ENCODE measurements at regions not wholly inside any gene's neighbourhood (a gene's known extent, or its start where the extent isn't known, plus 50 kb on each side); places are given as distances from the start of the nearest gene placed in this dataset.

DNA sequence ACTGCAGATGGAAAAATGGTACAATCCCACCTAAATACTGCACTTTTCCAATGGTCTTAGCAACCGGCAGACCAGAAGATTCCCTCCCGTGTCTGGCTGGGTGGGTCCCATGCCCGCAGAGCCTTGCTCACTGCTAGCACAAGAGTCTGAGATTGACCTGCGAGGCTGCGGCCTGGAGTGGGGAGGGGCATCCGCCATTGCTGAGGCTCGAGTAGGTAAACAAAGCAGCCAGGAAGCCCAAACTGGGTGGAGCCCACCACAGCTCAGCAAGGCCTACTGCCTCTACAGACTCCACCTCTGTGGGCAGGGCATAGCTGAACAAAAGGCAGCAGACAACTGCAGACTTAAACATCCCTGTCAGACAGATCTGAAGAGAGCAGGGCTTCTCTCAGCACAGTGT lies 221.6 kb upstream of the CTNND2 start:
- no peak overlapping the region for H3K4me3 ChIP-seq
- ATAC-seq (ENCODE audit: insufficient read depth, low FRiP score): no peak
- peaks cover 0 to 7% (median 0%) of the 10 kb centered on the region in 4 donors for H3K9me3 ChIP-seq (ENCODE audit: control insufficient read depth in 4 of 4, insufficient read depth in 3 of 4, low read length in 3 of 4)
- TF ChIP-seq, protein P1, sequence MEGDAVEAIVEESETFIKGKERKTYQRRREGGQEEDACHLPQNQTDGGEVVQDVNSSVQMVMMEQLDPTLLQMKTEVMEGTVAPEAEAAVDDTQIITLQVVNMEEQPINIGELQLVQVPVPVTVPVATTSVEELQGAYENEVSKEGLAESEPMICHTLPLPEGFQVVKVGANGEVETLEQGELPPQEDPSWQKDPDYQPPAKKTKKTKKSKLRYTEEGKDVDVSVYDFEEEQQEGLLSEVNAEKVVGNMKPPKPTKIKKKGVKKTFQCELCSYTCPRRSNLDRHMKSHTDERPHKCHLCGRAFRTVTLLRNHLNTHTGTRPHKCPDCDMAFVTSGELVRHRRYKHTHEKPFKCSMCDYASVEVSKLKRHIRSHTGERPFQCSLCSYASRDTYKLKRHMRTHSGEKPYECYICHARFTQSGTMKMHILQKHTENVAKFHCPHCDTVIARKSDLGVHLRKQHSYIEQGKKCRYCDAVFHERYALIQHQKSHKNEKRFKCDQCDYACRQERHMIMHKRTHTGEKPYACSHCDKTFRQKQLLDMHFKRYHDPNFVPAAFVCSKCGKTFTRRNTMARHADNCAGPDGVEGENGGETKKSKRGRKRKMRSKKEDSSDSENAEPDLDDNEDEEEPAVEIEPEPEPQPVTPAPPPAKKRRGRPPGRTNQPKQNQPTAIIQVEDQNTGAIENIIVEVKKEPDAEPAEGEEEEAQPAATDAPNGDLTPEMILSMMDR (IDR thresholded peaks at IDR 0.05; ENCODE audit: control extremely low read depth, extremely low read depth): no peak
- WGBS, 2 donors: 84 to 90% methylated on average over 7 of the region's 7 CpGs
- H3K9ac ChIP-seq (ENCODE audit: insufficient read depth in 1 of 2, low read length in 2 of 2): no peak overlapping the region
- no peak overlapping the region for H3K27ac ChIP-seq (ENCODE audit: low read depth in 1 of 2, low read length in 1 of 2)
- no peaks in the 10 kb centered on the region for H3K36me3 ChIP-seq (ENCODE audit: control insufficient read depth in 4 of 4, insufficient read depth in 4 of 4, low read length in 4 of 4)
- no peaks in the 10 kb centered on the region for H3K27me3 ChIP-seq (ENCODE audit: control insufficient read depth in 3 of 3, insufficient read depth in 3 of 3, low read length in 2 of 3)
- no peaks in the 10 kb centered on the region for H3K4me1 ChIP-seq (ENCODE audit: control insufficient read depth in 5 of 5, insufficient read depth in 5 of 5, low read length in 5 of 5)
- no peak for DNase-seq

DNA sequence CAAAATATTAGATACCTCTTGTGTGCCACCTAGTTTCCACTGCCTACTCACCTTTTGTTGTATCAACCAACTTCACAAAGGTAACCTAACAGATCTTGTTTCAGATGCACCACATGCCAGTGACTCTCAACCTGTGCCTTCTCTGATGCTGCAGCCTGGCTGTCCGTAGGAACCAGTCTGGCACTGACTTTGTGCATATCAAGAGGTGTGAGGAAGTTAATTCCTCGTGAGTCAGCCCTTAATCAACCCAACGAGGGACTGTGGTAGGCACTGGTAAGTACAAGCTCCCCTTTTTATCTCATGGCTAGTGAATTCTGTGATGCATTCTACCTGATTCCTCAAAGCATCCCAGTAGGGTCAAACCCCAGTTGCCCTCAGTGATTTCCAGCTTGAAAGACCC lies 215.4 kb upstream of the CTNND2 start:
- H3K9me3 ChIP-seq (ENCODE audit: control insufficient read depth in 4 of 4, insufficient read depth in 3 of 4, low read length in 3 of 4): peaks cover 0 to 2% (median 0%) of the 10 kb centered on the region in 4 donors
- DNase-seq: no peak
- no peak for ATAC-seq (ENCODE audit: insufficient read depth, low FRiP score)
- no peak overlapping the region for H3K9ac ChIP-seq (ENCODE audit: insufficient read depth in 1 of 2, low read length in 2 of 2)
- WGBS, 2 donors: 44 to 62% methylated on average over 3 of the region's 3 CpGs
- TF ChIP-seq, protein P1 (IDR thresholded peaks at IDR 0.05; ENCODE audit: control extremely low read depth, extremely low read depth): no peak
- H3K27ac ChIP-seq (ENCODE audit: low read depth in 1 of 2, low read length in 1 of 2): no peak overlapping the region
- no peak overlapping the region for H3K4me3 ChIP-seq
- H3K27me3 ChIP-seq (ENCODE audit: control insufficient read depth in 3 of 3, insufficient read depth in 3 of 3, low read length in 2 of 3): no peaks in the 10 kb centered on the region
- H3K36me3 ChIP-seq (ENCODE audit: control insufficient read depth in 4 of 4, insufficient read depth in 4 of 4, low read length in 4 of 4): no peaks in the 10 kb centered on the region
- H3K4me1 ChIP-seq (ENCODE audit: control insufficient read depth in 5 of 5, insufficient read depth in 5 of 5, low read length in 5 of 5): no peaks in the 10 kb centered on the region

DNA sequence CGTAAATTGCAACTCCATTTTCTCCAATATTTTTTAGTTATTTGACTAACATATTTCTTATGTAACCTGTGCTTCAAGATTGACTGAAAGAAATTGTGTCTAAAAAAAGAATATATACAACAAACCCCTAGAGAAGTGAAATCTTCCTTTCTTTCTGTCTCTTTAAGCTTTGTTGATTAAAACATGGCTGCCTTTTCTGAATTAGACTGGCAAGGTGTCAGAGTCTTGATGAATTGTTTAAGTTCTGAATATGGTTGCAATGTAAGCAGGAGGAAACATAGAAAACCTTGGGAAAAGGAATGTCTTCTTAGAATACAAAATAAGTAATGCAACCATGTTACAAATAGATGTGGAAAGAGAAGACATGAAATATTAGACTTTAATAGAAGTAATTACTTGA lies 209.8 kb upstream of the CTNND2 start:
- no peak overlapping the region for H3K9ac ChIP-seq (ENCODE audit: insufficient read depth in 1 of 2, low read length in 2 of 2)
- no peaks in the 10 kb centered on the region for H3K9me3 ChIP-seq (ENCODE audit: control insufficient read depth in 4 of 4, insufficient read depth in 3 of 4, low read length in 3 of 4)
- no peaks in the 10 kb centered on the region for H3K36me3 ChIP-seq (ENCODE audit: control insufficient read depth in 4 of 4, insufficient read depth in 4 of 4, low read length in 4 of 4)
- no peak for ATAC-seq (ENCODE audit: insufficient read depth, low FRiP score)
- no peak for DNase-seq
- no peak overlapping the region for H3K4me3 ChIP-seq
- 97 to 98% methylated on average over 1 of the region's 1 CpG for WGBS, 2 donors
- H3K27me3 ChIP-seq (ENCODE audit: control insufficient read depth in 3 of 3, insufficient read depth in 3 of 3, low read length in 2 of 3): no peaks in the 10 kb centered on the region
- TF ChIP-seq, protein P1 (IDR thresholded peaks at IDR 0.05; ENCODE audit: control extremely low read depth, extremely low read depth): no peak
- H3K4me1 ChIP-seq (ENCODE audit: control insufficient read depth in 5 of 5, insufficient read depth in 5 of 5, low read length in 5 of 5): no peaks in the 10 kb centered on the region
- H3K27ac ChIP-seq (ENCODE audit: low read depth in 1 of 2, low read length in 1 of 2): no peak overlapping the region

DNA sequence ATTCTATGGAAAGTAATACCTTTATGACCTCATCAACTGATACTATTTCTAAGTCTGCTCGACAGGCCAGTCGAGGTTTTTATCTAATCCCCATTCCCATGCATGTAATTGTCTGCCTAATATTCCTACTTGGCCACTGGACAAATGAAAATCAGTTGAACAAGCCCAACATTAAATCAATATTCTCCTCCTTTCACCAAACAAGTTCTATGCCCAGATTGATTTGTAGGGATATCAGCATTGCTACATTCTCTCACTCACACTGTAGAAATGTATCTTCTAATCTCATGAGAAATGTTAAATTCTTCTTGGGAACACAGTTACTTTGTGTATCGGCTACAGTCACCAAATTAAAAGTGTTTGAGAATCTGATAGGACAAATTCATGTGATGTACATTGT lies 208.8 kb upstream of the CTNND2 start:
- ATAC-seq (ENCODE audit: insufficient read depth, low FRiP score) (no peak), DNase-seq (no peak)
- TF ChIP-seq, protein P1 (IDR thresholded peaks at IDR 0.05; ENCODE audit: control extremely low read depth, extremely low read depth): no peak
- Histone ChIP-seq H3K9ac (ENCODE audit: insufficient read depth in 1 of 2, low read length in 2 of 2) (no peak overlapping the region), H3K27me3 (ENCODE audit: control insufficient read depth in 3 of 3, insufficient read depth in 3 of 3, low read length in 2 of 3) (no peaks in the 10 kb centered on the region), H3K36me3 (ENCODE audit: control insufficient read depth in 4 of 4, insufficient read depth in 4 of 4, low read length in 4 of 4) (no peaks in the 10 kb centered on the region), H3K9me3 (ENCODE audit: control insufficient read depth in 4 of 4, insufficient read depth in 3 of 4, low read length in 3 of 4) (no peaks in the 10 kb centered on the region), H3K27ac (ENCODE audit: low read depth in 1 of 2, low read length in 1 of 2) (no peak overlapping the region), H3K4me1 (ENCODE audit: control insufficient read depth in 5 of 5, insufficient read depth in 5 of 5, low read length in 5 of 5) (no peaks in the 10 kb centered on the region), H3K4me3 (no peak overlapping the region)
- 77 to 81% methylated on average over 3 of the region's 3 CpGs for WGBS, 2 donors

Measured in lung (tissue), 11 donors.